ENCODE measurements at regions not wholly inside any gene's neighbourhood (a gene's known extent, or its start where the extent isn't known, plus 50 kb on each side); places are given as distances from the start of the nearest gene placed in this dataset.

GRCh38 chr14:65169351-65169750 is 67.0 kb upstream of the MAX start:
- TF ChIP-seq CTCF (IDR thresholded peaks at IDR 0.05; ENCODE audit: borderline replicate concordance, extremely low read depth, low read length, poor library complexity, severe bottlenecking), result no peak
- no peak for TF ChIP-seq EZH2 (IDR thresholded peaks at IDR 0.05; ENCODE audit: borderline replicate concordance, low read depth, low read length, severe bottlenecking)

Data from DND-41 (cell line).